Fibroblast of lung (primary cell): ENCODE measurements at regions not wholly inside any gene's neighbourhood (a gene's known extent, or its start where the extent isn't known, plus 50 kb on each side); places are given as distances from the start of the nearest gene placed in this dataset.

ENCODE experiments used
- EZH2 ChIP-seq: IDR thresholded peaks from 2 replicates; pipeline ENCODE4 v1.5.1; 2012; ENCODE audit warnings: low read length, control low read depth, mild to moderate bottlenecking; ENCODE audit errors: missing control alignments
- TF ChIP-seq, protein P1 (sequence below), 2 donors: IDR thresholded peaks in 1 of 2; conservative IDR thresholded peaks in 1 of 2; 1 replicate in 1 of 2; 2 replicates in 1 of 2; pipeline ENCODE4 v1.5.1; 2011 to 2012; ENCODE audit warnings: low read length in 2 of 2, control low read depth in 1 of 2, inconsistent platforms in 1 of 2, low read depth in 1 of 2, mild to moderate bottlenecking in 1 of 2

DNA sequence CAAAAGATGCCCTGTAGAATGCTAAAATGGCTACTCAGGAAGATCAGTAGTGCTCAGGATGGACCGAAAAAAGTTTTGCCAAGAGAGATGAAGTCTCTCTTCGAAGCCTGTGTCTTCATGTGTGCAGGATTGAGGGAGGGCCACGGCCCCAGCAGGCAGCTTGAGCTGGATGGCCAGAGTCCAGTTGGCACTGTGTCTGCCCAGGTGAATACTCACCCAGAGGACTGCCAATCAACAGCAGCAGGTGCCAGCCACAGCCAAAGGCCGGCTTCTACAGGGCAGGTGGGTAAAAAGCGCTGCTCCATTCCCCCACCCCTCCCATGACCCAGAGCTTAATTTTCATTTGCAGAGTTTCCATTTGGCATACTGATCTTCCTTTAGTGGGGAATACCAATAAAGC lies 287.9 kb upstream of the ZNF608 start:
- TF ChIP-seq, protein P1, sequence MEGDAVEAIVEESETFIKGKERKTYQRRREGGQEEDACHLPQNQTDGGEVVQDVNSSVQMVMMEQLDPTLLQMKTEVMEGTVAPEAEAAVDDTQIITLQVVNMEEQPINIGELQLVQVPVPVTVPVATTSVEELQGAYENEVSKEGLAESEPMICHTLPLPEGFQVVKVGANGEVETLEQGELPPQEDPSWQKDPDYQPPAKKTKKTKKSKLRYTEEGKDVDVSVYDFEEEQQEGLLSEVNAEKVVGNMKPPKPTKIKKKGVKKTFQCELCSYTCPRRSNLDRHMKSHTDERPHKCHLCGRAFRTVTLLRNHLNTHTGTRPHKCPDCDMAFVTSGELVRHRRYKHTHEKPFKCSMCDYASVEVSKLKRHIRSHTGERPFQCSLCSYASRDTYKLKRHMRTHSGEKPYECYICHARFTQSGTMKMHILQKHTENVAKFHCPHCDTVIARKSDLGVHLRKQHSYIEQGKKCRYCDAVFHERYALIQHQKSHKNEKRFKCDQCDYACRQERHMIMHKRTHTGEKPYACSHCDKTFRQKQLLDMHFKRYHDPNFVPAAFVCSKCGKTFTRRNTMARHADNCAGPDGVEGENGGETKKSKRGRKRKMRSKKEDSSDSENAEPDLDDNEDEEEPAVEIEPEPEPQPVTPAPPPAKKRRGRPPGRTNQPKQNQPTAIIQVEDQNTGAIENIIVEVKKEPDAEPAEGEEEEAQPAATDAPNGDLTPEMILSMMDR (conservative IDR thresholded peaks at IDR 0.05 in 1 of 2, IDR thresholded peaks at IDR 0.05 in 1 of 2; ENCODE audit: low read depth in 1 of 2, low read length in 2 of 2) = no peak
- TF ChIP-seq EZH2 = no peak
